H1 (cell line): ENCODE measurements at regions not wholly inside any gene's neighbourhood (a gene's known extent, or its start where the extent isn't known, plus 50 kb on each side); places are given as distances from the start of the nearest gene placed in this dataset.

Experiments used
- CTCF ChIA-PET: fragments of 300-600 bp; sonication (Branson Sonifier 250); formaldehyde crosslinking; loops from one replicate; lab custom pipeline; 2021; ENCODE audit not compliant: partially characterized antibody; lab: Charles Lee
- POLR2A ChIA-PET: fragments of 300-600 bp; sonication (Branson Sonifier 250); formaldehyde crosslinking; loops from one replicate; lab custom pipeline; 2021; ENCODE audit warnings: inconsistent platforms; ENCODE audit not compliant: partially characterized antibody; lab: Charles Lee
- DNase-seq, 2 experiments: peaks; one replicate each; pipeline versions ENCODE4 v3.0.0 to v3.0.0-alpha.2; 2010 to 2022; ENCODE audit warnings: low spot score in 2 of 2, low read depth in 1 of 2, mixed read lengths in 1 of 2
- FAIRE-seq: peaks from 2 replicates; lab custom pipeline; 2011; peaks lifted over from hg19 to GRCh38; lab: Jason Lieb, UNC
- H2AFZ ChIP-seq: 2 replicates; pipeline ENCODE4 v1.8.1; 2012; ENCODE audit warnings: low read length, inconsistent platforms
- H2AK5ac ChIP-seq: 2 replicates; pipeline ENCODE4 v1.6.1; 2013; ENCODE audit warnings: low read depth, low read length
- H2BK120ac ChIP-seq: replicated peaks from 2 replicates; pipeline ENCODE3; 2013; ENCODE audit warnings: low read depth, low read length, inconsistent platforms
- H2BK12ac ChIP-seq: 2 replicates; pipeline ENCODE4 v1.6.1; 2013; ENCODE audit warnings: low read depth, low read length
- H2BK15ac ChIP-seq: 2 replicates; pipeline ENCODE4 v1.6.1; 2013; ENCODE audit warnings: low read length
- H2BK20ac ChIP-seq: 2 replicates; pipeline ENCODE4 v1.6.1; 2013; ENCODE audit warnings: low read length
- H2BK5ac ChIP-seq: 2 replicates; pipeline ENCODE4 v1.6.1; 2013; ENCODE audit warnings: low read depth, low read length
- H3K14ac ChIP-seq: 2 replicates; pipeline ENCODE4 v1.6.1; 2013; ENCODE audit warnings: inconsistent platforms; ENCODE audit not compliant: insufficient read length
- H3K18ac ChIP-seq: 2 replicates; pipeline ENCODE4 v1.6.1; 2013; ENCODE audit warnings: low read length; ENCODE audit errors: extremely low read depth
- H3K23ac ChIP-seq: 2 replicates; pipeline ENCODE4 v1.6.1; 2013; ENCODE audit warnings: inconsistent platforms; ENCODE audit not compliant: insufficient read length
- H3K23me2 ChIP-seq: 2 replicates; pipeline ENCODE4 v1.6.1; 2013; ENCODE audit warnings: low read depth, low read length
- H3K27ac ChIP-seq: 2 replicates; pipeline ENCODE4 v1.6.1; 2011; ENCODE audit warnings: low read depth, low read length, inconsistent platforms
- H3K27me3 ChIP-seq, 4 experiments: replicated peaks in 1 of 4; 1 replicate in 1 of 4; 2 replicates in 3 of 4; pipeline versions ENCODE4 v1.6.1 to v1.8.1; 2011 to 2013; ENCODE audit warnings: low read length in 3 of 4, mild to moderate bottlenecking in 3 of 4, inconsistent platforms in 2 of 4, mixed read lengths in 2 of 4, moderate library complexity in 1 of 4; ENCODE audit not compliant: control insufficient read depth in 3 of 4, insufficient read depth in 3 of 4; ENCODE audit errors: extremely low read depth in 1 of 4
- H3K36me3 ChIP-seq, 4 experiments: 2 replicates each; pipeline versions ENCODE4 v1.6.1 to v1.8.1; 2011 to 2013; ENCODE audit warnings: mild to moderate bottlenecking in 4 of 4, low read length in 3 of 4, moderate library complexity in 2 of 4, control low read depth in 1 of 4, inconsistent platforms in 1 of 4; ENCODE audit not compliant: insufficient read depth in 4 of 4, control insufficient read depth in 2 of 4
- H3K4ac ChIP-seq: replicated peaks from 2 replicates; pipeline ENCODE3; 2013; ENCODE audit warnings: low read length, low read depth, mixed read lengths, inconsistent platforms; ENCODE audit not compliant: insufficient read length
- H3K4me1 ChIP-seq, 4 experiments: replicated peaks in 1 of 4; 1 replicate in 1 of 4; 2 replicates in 3 of 4; pipeline versions ENCODE4 v1.6.1 to v1.8.1; 2011 to 2013; ENCODE audit warnings: low read length in 3 of 4, inconsistent platforms in 2 of 4, mixed read lengths in 1 of 4; ENCODE audit not compliant: insufficient read depth in 4 of 4, control insufficient read depth in 3 of 4
- H3K4me2 ChIP-seq, 2 experiments: 2 replicates each; pipeline versions ENCODE4 v1.6.1 to v1.8.1; 2011 to 2013; ENCODE audit warnings: low read depth in 2 of 2, low read length in 2 of 2, control low read depth in 1 of 2, inconsistent platforms in 1 of 2, mild to moderate bottlenecking in 1 of 2; ENCODE audit not compliant: insufficient read depth in 1 of 2
- H3K4me3 ChIP-seq, 4 experiments: fragments of 200-600, 300-600 bp in 1 of 4; sonication (generic), shearing (Covaris generic), sonication (Bioruptor Twin) in 1 of 4; 2 replicates each; pipeline versions ENCODE4 v1.5.1 to v1.8.1; 2011 to 2016; ENCODE audit warnings: low read length in 4 of 4, low read depth in 3 of 4, control low read depth in 2 of 4, inconsistent platforms in 2 of 4, mild to moderate bottlenecking in 2 of 4, mixed read lengths in 1 of 4, moderate library complexity in 1 of 4; ENCODE audit not compliant: insufficient read depth in 2 of 4; ENCODE audit errors: extremely low read depth in 1 of 4
- H3K56ac ChIP-seq: replicated peaks from 2 replicates; pipeline ENCODE3; 2013; ENCODE audit warnings: low read depth, mild to moderate bottlenecking, mixed read lengths, low read length, inconsistent platforms; ENCODE audit not compliant: insufficient read length
- H3K79me1 ChIP-seq: 2 replicates; pipeline ENCODE4 v1.6.1; 2013; ENCODE audit warnings: low read depth, low read length, control low read depth
- H3K79me2 ChIP-seq, 2 experiments: 2 replicates each; pipeline versions ENCODE4 v1.6.1 to v1.8.1; 2012 to 2013; ENCODE audit warnings: low read length in 2 of 2, mild to moderate bottlenecking in 2 of 2, inconsistent platforms in 1 of 2; ENCODE audit not compliant: insufficient read depth in 2 of 2, control insufficient read depth in 1 of 2
- H3K9ac ChIP-seq, 4 experiments: replicated peaks in 1 of 4; 1 replicate in 1 of 4; 2 replicates in 3 of 4; pipeline versions ENCODE4 v1.6.1 to v1.8.1; 2011 to 2013; ENCODE audit warnings: low read depth in 3 of 4, low read length in 3 of 4, control low read depth in 2 of 4, mild to moderate bottlenecking in 2 of 4, moderate library complexity in 2 of 4, inconsistent platforms in 1 of 4; ENCODE audit errors: extremely low read depth in 1 of 4
- H3K9me3 ChIP-seq, 2 experiments: 2 replicates each; pipeline versions ENCODE4 v1.6.1 to v1.8.1; 2012 to 2013; ENCODE audit warnings: mild to moderate bottlenecking in 2 of 2, moderate library complexity in 2 of 2, control low read depth in 1 of 2, inconsistent platforms in 1 of 2, low read depth in 1 of 2, low read length in 1 of 2, mixed read lengths in 1 of 2; ENCODE audit not compliant: insufficient read depth in 2 of 2
- H4K20me1 ChIP-seq, 2 experiments: replicated peaks in 1 of 2; 2 replicates each; pipeline versions ENCODE3 to v1.8.1; 2011 to 2013; ENCODE audit warnings: inconsistent platforms in 2 of 2, low read length in 2 of 2, mild to moderate bottlenecking in 1 of 2; ENCODE audit not compliant: insufficient read depth in 2 of 2, control insufficient read depth in 1 of 2
- H4K5ac ChIP-seq: 2 replicates; pipeline ENCODE4 v1.6.1; 2013; ENCODE audit warnings: low read length, low read depth, mixed read lengths, inconsistent platforms; ENCODE audit not compliant: insufficient read length
- H4K8ac ChIP-seq: 2 replicates; pipeline ENCODE4 v1.8.0; 2013; ENCODE audit warnings: mild to moderate bottlenecking, moderate library complexity, low read length, inconsistent platforms; ENCODE audit not compliant: insufficient read depth; ENCODE audit errors: extremely low read depth
- H4K91ac ChIP-seq: replicated peaks from 2 replicates; pipeline ENCODE3; 2013; ENCODE audit warnings: low read length, mixed read lengths, inconsistent platforms; ENCODE audit not compliant: insufficient read length
- WGBS, 2 experiments: shearing (Covaris generic) in 1 of 2; methylation state at CpG; one replicate each; pipeline versions ENCODE4 v1.1.6 to v1.1.7; 2013 to 2015; ENCODE audit warnings: low lambda C conversion rate in 2 of 2, mixed read lengths in 2 of 2, inconsistent platforms in 1 of 2, low coverage in 1 of 2, missing lambda C conversion rate in 1 of 2; ENCODE audit not compliant: insufficient replicate concordance in 2 of 2, insufficient coverage in 1 of 2, insufficient read length in 1 of 2; ENCODE audit errors: extremely low coverage in 1 of 2, missing lambda C conversion rate in 1 of 2; 5-methylcytosine and 5-hydroxymethylcytosine counted together

GRCh38 chr10:10745291-10745690, 272.4 kb upstream of the CELF2 start:
- Histone ChIP-seq H3K4ac (no peak overlapping the region), H4K91ac (no peak overlapping the region), H2BK20ac (no peak overlapping the region), H3K9ac (no peak overlapping the region), H2AFZ (no peak overlapping the region), H3K9me3 (peaks cover 0 to 5% of the 10 kb centered on the region in 2 experiments; a peak in 1 of 4 replicates), H2BK12ac (no peak overlapping the region), H3K18ac (no peak overlapping the region), H3K27me3 (no peaks in the 10 kb centered on the region), H2BK120ac (no peak overlapping the region), H3K23me2 (no peaks in the 10 kb centered on the region), H4K20me1 (no peaks in the 10 kb centered on the region), H3K56ac (no peak overlapping the region), H2BK15ac (no peak overlapping the region), H3K14ac (no peak overlapping the region), H3K4me1 (no peaks in the 10 kb centered on the region), H3K79me2 (no peaks in the 10 kb centered on the region), H3K79me1 (no peaks in the 10 kb centered on the region), H2AK5ac (no peak overlapping the region), H3K27ac (no peak overlapping the region), H2BK5ac (no peak overlapping the region), H3K4me3 (no peak overlapping the region), H4K8ac (no peak overlapping the region), H3K36me3 (no peaks in the 10 kb centered on the region), H4K5ac (no peak overlapping the region), H3K23ac (no peak overlapping the region), H3K4me2 (no peak overlapping the region)
- DNase-seq = no peak
- CTCF ChIA-PET = interaction anchor here (0.6 kb wide), 1 partner anchor 1214 kb away, joined by 3 read pairs; no protein-coding TSS in a partner anchor
- POLR2A ChIA-PET = interaction anchor here (0.6 kb wide), 1 partner anchor 321 kb away, joined by 3 read pairs; no protein-coding TSS in a partner anchor
- 85% methylated on average over 6 of the region's 6 CpGs; no CpG with 5 or more reads in 1 of the 2 experiments for WGBS, 2 experiments
- no peak for FAIRE-seq
